ENCODE measurements at regions not wholly inside any gene's neighbourhood (a gene's known extent, or its start where the extent isn't known, plus 50 kb on each side); places are given as distances from the start of the nearest gene placed in this dataset.
"Not testable (repeated sequence)": the region's sequence is repeated elsewhere in the genome, so short reads cannot be mapped to it uniquely, and the experiment has no call there.

GRCh38 chr6:148629181-148629580, 117.6 kb upstream of the UST start:
- Histone ChIP-seq H3K9ac (ENCODE audit: low read length) (no peak overlapping the region), H3K27me3 (ENCODE audit: control insufficient read depth, insufficient read depth, low read length) (no peaks in the 10 kb centered on the region), H3K4me3 (ENCODE audit: low read depth, low read length) (no peak overlapping the region), H3K36me3 (ENCODE audit: control insufficient read depth, insufficient read depth, low read length) (no peaks in the 10 kb centered on the region), H3K9me3 (ENCODE audit: control insufficient read depth, insufficient read depth, low read depth, low read length) (no peaks in the 10 kb centered on the region), H3K27ac (ENCODE audit: low read depth, low read length) (peak overlapping the region; percentile 9; the same call in 1 of the 2 replicates), H3K4me1 (ENCODE audit: control insufficient read depth, insufficient read depth, low read length) (peaks cover 26% of the 10 kb centered on the region)

- Histone ChIP-seq H3K27ac (ENCODE audit: low read depth, low read length) (no peak overlapping the region), H3K4me1 (ENCODE audit: control insufficient read depth, insufficient read depth, low read length) (peaks cover 26% of the 10 kb centered on the region), H3K4me3 (ENCODE audit: low read depth, low read length) (no peak overlapping the region), H3K9ac (ENCODE audit: low read length) (no peak overlapping the region), H3K27me3 (ENCODE audit: control insufficient read depth, insufficient read depth, low read length) (no peaks in the 10 kb centered on the region), H3K9me3 (ENCODE audit: control insufficient read depth, insufficient read depth, low read depth, low read length) (no peaks in the 10 kb centered on the region), H3K36me3 (ENCODE audit: control insufficient read depth, insufficient read depth, low read length) (no peaks in the 10 kb centered on the region)
These were observed 117.0 kb upstream of the UST start for GRCh38 chr6:148629592-148630465.

- Histone ChIP-seq H3K36me3 (ENCODE audit: control insufficient read depth, insufficient read depth, low read length) (no peaks in the 10 kb centered on the region), H3K4me1 (ENCODE audit: control insufficient read depth, insufficient read depth, low read length) (0 out of 2 replicates have a peak, but pooled peaks cover under 1% of the 10 kb centered on the region), H3K27me3 (ENCODE audit: control insufficient read depth, insufficient read depth, low read length) (no peaks in the 10 kb centered on the region), H3K9me3 (ENCODE audit: control insufficient read depth, insufficient read depth, low read depth, low read length) (peaks cover 36% of the 10 kb centered on the region), H3K27ac (ENCODE audit: low read depth, low read length) (no peak overlapping the region), H3K9ac (ENCODE audit: low read length) (no peak overlapping the region), H3K4me3 (ENCODE audit: low read depth, low read length) (no peak overlapping the region)
These were observed 111.6 kb upstream of the UST start for GRCh38 chr6:148635070-148635743.

GRCh38 chr6:148641836-148642235, 105.0 kb upstream of the UST start:
- H3K9me3 ChIP-seq (ENCODE audit: control insufficient read depth, insufficient read depth, low read depth, low read length): peaks cover 29% of the 10 kb centered on the region
- H3K27ac ChIP-seq (ENCODE audit: low read depth, low read length); H3K4me1 ChIP-seq (ENCODE audit: control insufficient read depth, insufficient read depth, low read length); H3K36me3 ChIP-seq (ENCODE audit: control insufficient read depth, insufficient read depth, low read length); H3K9ac ChIP-seq (ENCODE audit: low read length); H3K4me3 ChIP-seq (ENCODE audit: low read depth, low read length); H3K27me3 ChIP-seq (ENCODE audit: control insufficient read depth, insufficient read depth, low read length): not testable (repeated sequence)

- not testable (repeated sequence) for H3K36me3 ChIP-seq (ENCODE audit: control insufficient read depth, insufficient read depth, low read length); H3K27me3 ChIP-seq (ENCODE audit: control insufficient read depth, insufficient read depth, low read length); H3K4me3 ChIP-seq (ENCODE audit: low read depth, low read length); H3K27ac ChIP-seq (ENCODE audit: low read depth, low read length); H3K9ac ChIP-seq (ENCODE audit: low read length); H3K4me1 ChIP-seq (ENCODE audit: control insufficient read depth, insufficient read depth, low read length)
- H3K9me3 ChIP-seq (ENCODE audit: control insufficient read depth, insufficient read depth, low read depth, low read length): peaks cover 36% of the 10 kb centered on the region
These were observed 103.6 kb upstream of the UST start for GRCh38 chr6:148643208-148643607.

- H3K9ac ChIP-seq (ENCODE audit: low read length): peak overlapping the region; percentile 26
- H3K36me3 ChIP-seq (ENCODE audit: control insufficient read depth, insufficient read depth, low read length); H3K27me3 ChIP-seq (ENCODE audit: control insufficient read depth, insufficient read depth, low read length); H3K4me3 ChIP-seq (ENCODE audit: low read depth, low read length); H3K4me1 ChIP-seq (ENCODE audit: control insufficient read depth, insufficient read depth, low read length): not testable (repeated sequence)
- H3K27ac ChIP-seq (ENCODE audit: low read depth, low read length): peak overlapping the region; percentile 80; the same call in 1 of the 2 replicates
- H3K9me3 ChIP-seq (ENCODE audit: control insufficient read depth, insufficient read depth, low read depth, low read length): peaks cover 32% of the 10 kb centered on the region
These were observed 101.8 kb upstream of the UST start for GRCh38 chr6:148645049-148645448.

- no peaks in the 10 kb centered on the region for H3K27me3 ChIP-seq (ENCODE audit: control insufficient read depth, insufficient read depth, low read length)
- H3K4me1 ChIP-seq (ENCODE audit: control insufficient read depth, insufficient read depth, low read length): peaks cover 8% of the 10 kb centered on the region; the same call in 1 of the 2 replicates
- H3K4me3 ChIP-seq (ENCODE audit: low read depth, low read length): no peak overlapping the region
- H3K9me3 ChIP-seq (ENCODE audit: control insufficient read depth, insufficient read depth, low read depth, low read length): peaks cover 67% of the 10 kb centered on the region
- no peak overlapping the region for H3K9ac ChIP-seq (ENCODE audit: low read length)
- no peak overlapping the region for H3K27ac ChIP-seq (ENCODE audit: low read depth, low read length)
- H3K36me3 ChIP-seq (ENCODE audit: control insufficient read depth, insufficient read depth, low read length): no peaks in the 10 kb centered on the region; the same call in 1 of the 2 replicates
These were observed 97.9 kb upstream of the UST start for GRCh38 chr6:148648754-148649453.

GRCh38 chr6:148649454-148649963, 97.3 kb upstream of the UST start:
- no peaks in the 10 kb centered on the region; the same call in 1 of the 2 replicates for H3K36me3 ChIP-seq (ENCODE audit: control insufficient read depth, insufficient read depth, low read length)
- no peak overlapping the region for H3K4me3 ChIP-seq (ENCODE audit: low read depth, low read length)
- no peaks in the 10 kb centered on the region for H3K27me3 ChIP-seq (ENCODE audit: control insufficient read depth, insufficient read depth, low read length)
- no peak overlapping the region for H3K9ac ChIP-seq (ENCODE audit: low read length)
- peaks cover 8% of the 10 kb centered on the region; the same call in 1 of the 2 replicates for H3K4me1 ChIP-seq (ENCODE audit: control insufficient read depth, insufficient read depth, low read length)
- no peak overlapping the region for H3K27ac ChIP-seq (ENCODE audit: low read depth, low read length)
- H3K9me3 ChIP-seq (ENCODE audit: control insufficient read depth, insufficient read depth, low read depth, low read length): peaks cover 72% of the 10 kb centered on the region

GRCh38 chr6:148650941-148651505, 95.8 kb upstream of the UST start:
- peaks cover 80% of the 10 kb centered on the region for H3K9me3 ChIP-seq (ENCODE audit: control insufficient read depth, insufficient read depth, low read depth, low read length)
- H3K27me3 ChIP-seq (ENCODE audit: control insufficient read depth, insufficient read depth, low read length): no peaks in the 10 kb centered on the region

GRCh38 chr6:148652205-148652604, 94.6 kb upstream of the UST start:
- no peaks in the 10 kb centered on the region for H3K4me1 ChIP-seq (ENCODE audit: control insufficient read depth, insufficient read depth, low read length)
- H3K27ac ChIP-seq (ENCODE audit: low read depth, low read length): no peak overlapping the region
- no peaks in the 10 kb centered on the region for H3K27me3 ChIP-seq (ENCODE audit: control insufficient read depth, insufficient read depth, low read length)
- peaks cover 81% of the 10 kb centered on the region for H3K9me3 ChIP-seq (ENCODE audit: control insufficient read depth, insufficient read depth, low read depth, low read length)
- H3K9ac ChIP-seq (ENCODE audit: low read length): no peak overlapping the region
- no peak overlapping the region for H3K4me3 ChIP-seq (ENCODE audit: low read depth, low read length)
- H3K36me3 ChIP-seq (ENCODE audit: control insufficient read depth, insufficient read depth, low read length): no peaks in the 10 kb centered on the region

More at GRCh38 chr6:148650941-148651505, 95.8 kb upstream of the UST start:
- Histone ChIP-seq H3K27ac (ENCODE audit: low read depth, low read length) (no peak overlapping the region), H3K36me3 (ENCODE audit: control insufficient read depth, insufficient read depth, low read length) (no peaks in the 10 kb centered on the region; the same call in 1 of the 2 replicates), H3K9ac (ENCODE audit: low read length) (no peak overlapping the region), H3K4me1 (ENCODE audit: control insufficient read depth, insufficient read depth, low read length) (no peaks in the 10 kb centered on the region), H3K4me3 (ENCODE audit: low read depth, low read length) (no peak overlapping the region)

All from HUES6 (cell line).